GM12878 (cell line): ENCODE measurements at regions not wholly inside any gene's neighbourhood (a gene's known extent, or its start where the extent isn't known, plus 50 kb on each side); places are given as distances from the start of the nearest gene placed in this dataset.

ENCODE experiments used
- CEBPZ ChIP-seq: fragments of 150-350 bp; IDR thresholded peaks from 2 replicates; pipeline ENCODE4 v1.6.1; 2016; ENCODE audit warnings: low read depth, low read length
- CREM ChIP-seq: IDR thresholded peaks from 2 replicates; pipeline ENCODE4 v1.6.1; 2014; ENCODE audit warnings: antibody characterized with exemption, low read depth
- EP300 ChIP-seq, 2 experiments: fragments of 150-350 bp in 1 of 2; IDR thresholded peaks; 2 replicates each; pipeline ENCODE4 v1.6.1; 2011 to 2012; ENCODE audit warnings: low read depth in 2 of 2, low read length in 2 of 2, borderline replicate concordance in 1 of 2, improper control_type of control experiment in 1 of 2, inconsistent platforms in 1 of 2; ENCODE audit not compliant: control insufficient read depth in 1 of 2
- NFIC ChIP-seq: IDR thresholded peaks from 2 replicates; pipeline ENCODE4 v1.6.1; 2012; ENCODE audit warnings: low read depth, mild to moderate bottlenecking, inconsistent platforms, low read length, moderate library complexity
- NFXL1 ChIP-seq: fragments of 450-650 bp; IDR thresholded peaks from 2 replicates; pipeline ENCODE4 v1.6.1; 2017; ENCODE audit warnings: antibody characterized with exemption, mild to moderate bottlenecking, borderline replicate concordance
- NFYA ChIP-seq: IDR thresholded peaks from 2 replicates; pipeline ENCODE4 v1.6.1; 2011; ENCODE audit warnings: low read depth, mild to moderate bottlenecking, low read length, improper control_type of control experiment, borderline replicate concordance
- NR2F1 ChIP-seq: fragments of 450-650 bp; conservative IDR thresholded peaks from 2 replicates; pipeline ENCODE4 v1.6.1; 2017; ENCODE audit warnings: mild to moderate bottlenecking
- PAX5 ChIP-seq: IDR thresholded peaks from 2 replicates; pipeline ENCODE4 v1.6.1; 2011; ENCODE audit warnings: low read depth, low read length, borderline replicate concordance
- PAX8 ChIP-seq: fragments of 450-650 bp; IDR thresholded peaks from 2 replicates; pipeline ENCODE4 v1.6.1; 2017; ENCODE audit warnings: mild to moderate bottlenecking, moderate library complexity
- RB1 ChIP-seq: fragments of 450-650 bp; formaldehyde crosslinking; IDR thresholded peaks from 2 replicates; pipeline ENCODE4 v1.6.1; 2017; ENCODE audit warnings: mild to moderate bottlenecking, borderline replicate concordance
- RUNX3 ChIP-seq: IDR thresholded peaks from 2 replicates; pipeline ENCODE4 v1.6.1; 2012; ENCODE audit warnings: low read length, inconsistent platforms
- STAT1 ChIP-seq: fragments of 450-650 bp; conservative IDR thresholded peaks from 2 replicates; pipeline ENCODE4 v1.6.1; 2014; ENCODE audit warnings: antibody characterized with exemption, mild to moderate bottlenecking
- YY1 ChIP-seq: IDR thresholded peaks from 2 replicates; pipeline ENCODE4 v1.6.1; 2011; ENCODE audit warnings: low read depth, mild to moderate bottlenecking, low read length
- TF ChIP-seq, protein P1 (sequence below): fragments of 450-650 bp; IDR thresholded peaks from 2 replicates; pipeline ENCODE4 v1.6.1; 2017; ENCODE audit warnings: antibody characterized with exemption, mild to moderate bottlenecking, moderate library complexity
- TF ChIP-seq, protein P2 (sequence below): fragments of 450-650 bp; IDR thresholded peaks from 2 replicates; pipeline ENCODE4 v1.6.1; 2017; ENCODE audit warnings: mild to moderate bottlenecking
- TF ChIP-seq, protein P3 (sequence below): fragments of 450-650 bp; IDR thresholded peaks from 2 replicates; pipeline ENCODE4 v1.6.1; 2017; ENCODE audit warnings: mild to moderate bottlenecking, moderate library complexity

DNA sequence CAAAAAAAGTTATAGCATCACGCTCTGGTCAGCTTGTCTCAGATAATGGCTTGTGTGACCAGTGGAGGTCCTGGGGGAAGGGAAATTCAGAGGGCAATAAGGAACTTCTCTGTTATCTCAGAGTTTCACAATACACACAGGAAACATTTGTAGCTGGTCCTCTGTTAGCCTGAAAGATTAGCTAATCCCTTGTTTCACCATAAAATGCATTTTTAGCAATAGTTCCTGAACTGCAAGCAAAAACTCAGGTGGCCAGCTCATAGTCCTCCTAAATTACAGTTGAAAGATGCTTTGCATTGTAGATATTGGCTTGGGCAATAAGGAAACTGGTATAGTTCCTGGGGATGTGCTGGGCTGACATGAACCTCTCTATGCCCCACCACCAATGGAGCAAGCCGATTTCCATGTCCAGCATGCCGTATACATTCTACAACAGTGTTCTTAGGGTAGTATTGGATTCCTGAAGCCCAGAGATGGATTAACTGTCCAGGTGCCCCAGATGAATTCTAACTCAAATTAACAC lies 141.5 kb upstream of the TBL1XR1 start (continued):
- TF ChIP-seq NFIC (peak; percentile 17), PAX8 (no peak), PAX5 (no peak), STAT1 (no peak), CREM (peak; percentile 32; the same call in 1 of the 2 replicates), RUNX3 (peak; percentile 36; the same call in 1 of the 2 replicates), EP300 (IDR thresholded peaks at IDR 0.05; ENCODE audit: borderline replicate concordance in 1 of 2, control insufficient read depth in 1 of 2, low read depth in 2 of 2, low read length in 2 of 2) (no peak), YY1 (no peak), NR2F1 (no peak), RB1 (no peak), CEBPZ (no peak), NFXL1 (no peak), NFYA (no peak)
- TF ChIP-seq, protein P1, sequence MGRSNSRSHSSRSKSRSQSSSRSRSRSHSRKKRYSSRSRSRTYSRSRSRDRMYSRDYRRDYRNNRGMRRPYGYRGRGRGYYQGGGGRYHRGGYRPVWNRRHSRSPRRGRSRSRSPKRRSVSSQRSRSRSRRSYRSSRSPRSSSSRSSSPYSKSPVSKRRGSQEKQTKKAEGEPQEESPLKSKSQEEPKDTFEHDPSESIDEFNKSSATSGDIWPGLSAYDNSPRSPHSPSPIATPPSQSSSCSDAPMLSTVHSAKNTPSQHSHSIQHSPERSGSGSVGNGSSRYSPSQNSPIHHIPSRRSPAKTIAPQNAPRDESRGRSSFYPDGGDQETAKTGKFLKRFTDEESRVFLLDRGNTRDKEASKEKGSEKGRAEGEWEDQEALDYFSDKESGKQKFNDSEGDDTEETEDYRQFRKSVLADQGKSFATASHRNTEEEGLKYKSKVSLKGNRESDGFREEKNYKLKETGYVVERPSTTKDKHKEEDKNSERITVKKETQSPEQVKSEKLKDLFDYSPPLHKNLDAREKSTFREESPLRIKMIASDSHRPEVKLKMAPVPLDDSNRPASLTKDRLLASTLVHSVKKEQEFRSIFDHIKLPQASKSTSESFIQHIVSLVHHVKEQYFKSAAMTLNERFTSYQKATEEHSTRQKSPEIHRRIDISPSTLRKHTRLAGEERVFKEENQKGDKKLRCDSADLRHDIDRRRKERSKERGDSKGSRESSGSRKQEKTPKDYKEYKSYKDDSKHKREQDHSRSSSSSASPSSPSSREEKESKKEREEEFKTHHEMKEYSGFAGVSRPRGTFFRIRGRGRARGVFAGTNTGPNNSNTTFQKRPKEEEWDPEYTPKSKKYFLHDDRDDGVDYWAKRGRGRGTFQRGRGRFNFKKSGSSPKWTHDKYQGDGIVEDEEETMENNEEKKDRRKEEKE: no peak
- TF ChIP-seq, protein P2, sequence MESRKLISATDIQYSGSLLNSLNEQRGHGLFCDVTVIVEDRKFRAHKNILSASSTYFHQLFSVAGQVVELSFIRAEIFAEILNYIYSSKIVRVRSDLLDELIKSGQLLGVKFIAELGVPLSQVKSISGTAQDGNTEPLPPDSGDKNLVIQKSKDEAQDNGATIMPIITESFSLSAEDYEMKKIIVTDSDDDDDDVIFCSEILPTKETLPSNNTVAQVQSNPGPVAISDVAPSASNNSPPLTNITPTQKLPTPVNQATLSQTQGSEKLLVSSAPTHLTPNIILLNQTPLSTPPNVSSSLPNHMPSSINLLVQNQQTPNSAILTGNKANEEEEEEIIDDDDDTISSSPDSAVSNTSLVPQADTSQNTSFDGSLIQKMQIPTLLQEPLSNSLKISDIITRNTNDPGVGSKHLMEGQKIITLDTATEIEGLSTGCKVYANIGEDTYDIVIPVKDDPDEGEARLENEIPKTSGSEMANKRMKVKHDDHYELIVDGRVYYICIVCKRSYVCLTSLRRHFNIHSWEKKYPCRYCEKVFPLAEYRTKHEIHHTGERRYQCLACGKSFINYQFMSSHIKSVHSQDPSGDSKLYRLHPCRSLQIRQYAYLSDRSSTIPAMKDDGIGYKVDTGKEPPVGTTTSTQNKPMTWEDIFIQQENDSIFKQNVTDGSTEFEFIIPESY: no peak
- TF ChIP-seq, protein P3, sequence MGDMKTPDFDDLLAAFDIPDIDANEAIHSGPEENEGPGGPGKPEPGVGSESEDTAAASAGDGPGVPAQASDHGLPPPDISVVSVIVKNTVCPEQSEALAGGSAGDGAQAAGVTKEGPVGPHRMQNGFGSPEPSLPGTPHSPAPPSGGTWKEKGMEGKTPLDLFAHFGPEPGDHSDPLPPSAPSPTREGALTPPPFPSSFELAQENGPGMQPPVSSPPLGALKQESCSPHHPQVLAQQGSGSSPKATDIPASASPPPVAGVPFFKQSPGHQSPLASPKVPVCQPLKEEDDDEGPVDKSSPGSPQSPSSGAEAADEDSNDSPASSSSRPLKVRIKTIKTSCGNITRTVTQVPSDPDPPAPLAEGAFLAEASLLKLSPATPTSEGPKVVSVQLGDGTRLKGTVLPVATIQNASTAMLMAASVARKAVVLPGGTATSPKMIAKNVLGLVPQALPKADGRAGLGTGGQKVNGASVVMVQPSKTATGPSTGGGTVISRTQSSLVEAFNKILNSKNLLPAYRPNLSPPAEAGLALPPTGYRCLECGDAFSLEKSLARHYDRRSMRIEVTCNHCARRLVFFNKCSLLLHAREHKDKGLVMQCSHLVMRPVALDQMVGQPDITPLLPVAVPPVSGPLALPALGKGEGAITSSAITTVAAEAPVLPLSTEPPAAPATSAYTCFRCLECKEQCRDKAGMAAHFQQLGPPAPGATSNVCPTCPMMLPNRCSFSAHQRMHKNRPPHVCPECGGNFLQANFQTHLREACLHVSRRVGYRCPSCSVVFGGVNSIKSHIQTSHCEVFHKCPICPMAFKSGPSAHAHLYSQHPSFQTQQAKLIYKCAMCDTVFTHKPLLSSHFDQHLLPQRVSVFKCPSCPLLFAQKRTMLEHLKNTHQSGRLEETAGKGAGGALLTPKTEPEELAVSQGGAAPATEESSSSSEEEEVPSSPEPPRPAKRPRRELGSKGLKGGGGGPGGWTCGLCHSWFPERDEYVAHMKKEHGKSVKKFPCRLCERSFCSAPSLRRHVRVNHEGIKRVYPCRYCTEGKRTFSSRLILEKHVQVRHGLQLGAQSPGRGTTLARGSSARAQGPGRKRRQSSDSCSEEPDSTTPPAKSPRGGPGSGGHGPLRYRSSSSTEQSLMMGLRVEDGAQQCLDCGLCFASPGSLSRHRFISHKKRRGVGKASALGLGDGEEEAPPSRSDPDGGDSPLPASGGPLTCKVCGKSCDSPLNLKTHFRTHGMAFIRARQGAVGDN: no peak
